HepG2 (cell line): ENCODE measurements at regions not wholly inside any gene's neighbourhood (a gene's known extent, or its start where the extent isn't known, plus 50 kb on each side); places are given as distances from the start of the nearest gene placed in this dataset.

Experiments
- KDM4B ChIP-seq: sonication (generic); formaldehyde crosslinking; IDR thresholded peaks from 2 replicates; pipeline ENCODE4 v1.4.0; 2020; ENCODE audit warnings: missing genetic modification reagents
- ZNF549 ChIP-seq: sonication (generic); formaldehyde crosslinking; IDR thresholded peaks from 2 replicates; pipeline ENCODE4 v1.5.0; 2020; ENCODE audit warnings: missing genetic modification reagents
- ZNF646 ChIP-seq: sonication (generic); formaldehyde crosslinking; IDR thresholded peaks from 2 replicates; pipeline ENCODE4 v1.9.0; 2021; ENCODE audit warnings: mild to moderate bottlenecking, missing genetic modification reagents
- TF ChIP-seq, protein P1 (sequence below): sonication (generic); formaldehyde crosslinking; IDR thresholded peaks from 2 replicates; pipeline ENCODE4 v1.8.0; 2023; ENCODE audit warnings: mild to moderate bottlenecking, missing genetic modification reagents

DNA sequence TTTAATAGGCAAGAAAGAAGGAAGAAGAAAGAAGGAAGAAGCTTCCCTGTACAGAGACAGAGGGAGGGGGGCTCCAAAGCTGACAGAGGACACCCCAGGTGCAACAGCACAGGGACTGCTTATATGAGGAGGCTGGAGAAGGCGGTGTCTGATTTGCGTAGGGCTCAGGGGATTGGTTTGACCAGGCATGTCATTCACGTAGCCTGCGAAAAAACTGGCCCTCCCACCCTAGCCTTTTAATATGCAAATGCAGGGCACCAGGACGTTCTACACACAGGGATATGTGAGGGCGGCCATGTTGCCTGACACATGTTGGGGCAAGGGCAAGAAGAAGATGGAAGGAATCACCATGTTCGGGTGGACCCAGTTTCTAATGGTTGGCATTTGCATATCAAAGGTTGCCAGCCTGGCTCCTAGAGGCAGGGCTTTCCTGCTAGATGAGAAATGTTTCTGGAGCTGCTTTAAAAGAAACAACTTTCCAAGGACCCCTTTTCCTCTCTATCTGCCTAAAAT, 305.4 kb upstream of the CDYL start (continued):
- TF ChIP-seq ZNF646 (CRISPR knock-in tag) (no peak), ZNF549 (CRISPR knock-in tag) (no peak), KDM4B (CRISPR knock-in tag) (no peak)
- TF ChIP-seq, protein P1, sequence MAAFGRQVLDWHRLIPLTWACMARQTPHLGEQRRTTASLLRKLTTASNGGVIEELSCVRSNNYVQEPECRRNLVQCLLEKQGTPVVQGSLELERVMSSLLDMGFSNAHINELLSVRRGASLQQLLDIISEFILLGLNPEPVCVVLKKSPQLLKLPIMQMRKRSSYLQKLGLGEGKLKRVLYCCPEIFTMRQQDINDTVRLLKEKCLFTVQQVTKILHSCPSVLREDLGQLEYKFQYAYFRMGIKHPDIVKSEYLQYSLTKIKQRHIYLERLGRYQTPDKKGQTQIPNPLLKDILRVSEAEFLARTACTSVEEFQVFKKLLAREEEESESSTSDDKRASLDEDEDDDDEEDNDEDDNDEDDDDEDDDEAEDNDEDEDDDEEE (CRISPR knock-in tag) = no peak
